GM12874 (cell line): ENCODE measurements at regions not wholly inside any gene's neighbourhood (a gene's known extent, or its start where the extent isn't known, plus 50 kb on each side); places are given as distances from the start of the nearest gene placed in this dataset.

Source experiments
- CTCF ChIP-seq: IDR thresholded peaks from 2 replicates; pipeline ENCODE4 v1.5.1; 2011; ENCODE audit warnings: low read depth, mild to moderate bottlenecking, control low read depth, low read length, moderate library complexity; ENCODE audit not compliant: insufficient read depth

- no peak for TF ChIP-seq CTCF
Observed at GRCh38 chrX:39019056-39019455, 217.8 kb downstream of the MID1IP1 start.

DNA sequence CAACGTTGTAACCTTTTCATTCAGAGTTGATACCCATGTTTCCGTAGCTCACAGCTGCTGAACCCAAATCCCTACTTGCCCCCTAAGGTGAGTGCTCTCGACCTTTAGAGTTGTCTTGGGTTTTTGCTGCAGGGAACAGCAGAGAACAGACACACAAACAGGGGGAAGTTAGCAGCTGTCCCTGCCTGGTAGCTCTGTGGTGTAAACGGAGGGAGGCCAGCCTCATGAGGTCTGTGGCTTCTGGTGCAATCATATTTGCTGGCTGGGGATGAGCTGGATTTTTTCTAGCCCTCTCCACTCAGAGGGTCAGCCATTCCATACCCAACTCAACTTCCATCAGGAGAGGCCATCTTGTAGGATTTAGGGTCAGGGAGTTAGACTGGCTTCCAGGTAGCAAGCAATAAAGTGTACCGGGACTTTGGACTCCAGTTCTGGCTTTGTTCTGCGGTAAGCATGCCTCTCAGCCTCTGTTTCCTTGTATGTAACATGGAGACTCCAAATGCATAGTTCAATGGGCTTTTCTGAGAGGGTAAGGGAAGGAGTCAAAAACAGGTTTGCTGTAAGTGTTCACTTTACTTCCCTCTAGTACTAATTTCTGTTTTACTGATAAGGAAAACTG lies 218.9 kb downstream of the MID1IP1 start:
- no peak for TF ChIP-seq CTCF

DNA sequence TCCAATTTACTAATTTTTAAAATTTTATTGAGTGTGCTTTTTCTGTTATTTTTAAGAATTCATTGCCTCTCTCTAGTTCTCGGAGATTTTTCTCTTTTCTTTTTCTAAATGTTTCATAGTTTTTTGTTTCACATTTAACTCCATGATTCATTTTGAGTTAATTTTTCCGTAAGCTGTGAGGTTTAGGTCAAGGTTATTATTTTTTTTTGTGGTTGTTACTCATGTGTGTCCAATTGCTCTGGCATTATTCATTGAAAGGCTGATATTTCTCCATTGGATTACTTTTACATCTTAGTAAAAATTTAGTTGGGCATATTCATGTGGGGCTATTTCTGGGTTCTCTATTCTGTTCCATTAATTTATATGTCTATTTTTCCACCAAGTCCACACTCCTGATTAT lies 220.8 kb downstream of the MID1IP1 start:
- TF ChIP-seq CTCF: no peak

- TF ChIP-seq CTCF: no peak
Observed at GRCh38 chrX:39029221-39029620, 228.0 kb downstream of the MID1IP1 start.

DNA sequence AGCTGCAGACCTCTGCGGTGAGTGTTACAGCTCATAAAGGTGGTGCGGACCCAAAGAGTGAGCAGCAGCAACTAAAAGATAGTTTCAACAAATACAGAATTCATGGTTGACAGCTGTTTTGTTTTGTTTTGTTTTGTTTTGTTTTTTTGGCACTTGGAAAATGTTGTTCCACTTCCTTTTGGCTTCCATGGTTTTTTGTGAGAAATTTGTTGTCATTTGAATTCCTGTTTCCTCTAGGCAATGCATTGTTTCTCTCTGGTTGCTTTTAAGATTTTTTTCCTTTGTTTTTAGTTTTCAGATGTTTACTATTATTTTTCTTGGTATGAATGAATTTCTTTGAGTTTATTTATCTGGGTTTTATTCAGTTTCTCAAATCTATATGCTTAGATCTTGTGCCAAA lies 229.4 kb downstream of the MID1IP1 start:
- TF ChIP-seq CTCF: no peak

- TF ChIP-seq CTCF: no peak
Observed at GRCh38 chrX:39039890-39040289, 238.6 kb downstream of the MID1IP1 start.

GRCh38 chrX:39043838-39044550 lies 242.7 kb downstream of the MID1IP1 start:
- no peak for TF ChIP-seq CTCF
